ENCODE measurements at regions not wholly inside any gene's neighbourhood (a gene's known extent, or its start where the extent isn't known, plus 50 kb on each side); places are given as distances from the start of the nearest gene placed in this dataset.

GRCh38 chrX:42577936-42578470 is 200.0 kb downstream of the PPP1R2C start (continued):
- TF ChIP-seq CTCF (IDR thresholded peaks at IDR 0.05 in 2 of 3, conservative IDR thresholded peaks at IDR 0.05 in 1 of 3; ENCODE audit: borderline replicate concordance in 1 of 3, insufficient read depth in 1 of 3, low read depth in 2 of 3, low read length in 2 of 3) (no peak), JUND (IDR thresholded peaks at IDR 0.05) (no peak), SP1 (IDR thresholded peaks at IDR 0.05; ENCODE audit: low read depth) (no peak), CBX3 (IDR thresholded peaks at IDR 0.05; ENCODE audit: low read depth) (no peak), ELF1 (IDR thresholded peaks at IDR 0.05; ENCODE audit: borderline replicate concordance, low read depth) (no peak), ZBTB33 (IDR thresholded peaks at IDR 0.05; ENCODE audit: extremely low read depth, insufficient replicate concordance, low read length) (no peak)

GRCh38 chrX:42567268-42567667 is 210.7 kb downstream of the PPP1R2C start:
- Histone ChIP-seq H2AFZ (ENCODE audit: low read depth, low read length, poor library complexity, severe bottlenecking) (no peak overlapping the region), H3K4me2 (ENCODE audit: low read length) (no peak overlapping the region), H3K36me3 (ENCODE audit: control insufficient read depth in 1 of 2, insufficient read depth in 2 of 2, low read length in 2 of 2) (no peaks in the 10 kb centered on the region), H4K20me1 (ENCODE audit: insufficient read depth) (no peaks in the 10 kb centered on the region), H3K27ac (ENCODE audit: low read depth, low read length) (no peak overlapping the region), H3K4me3 (replicated peaks in 1 of 2; ENCODE audit: low read depth in 1 of 2, low read length in 2 of 2) (no peak overlapping the region), H3K27me3 (ENCODE audit: insufficient read depth, low read length) (no peaks in the 10 kb centered on the region), H3K4me1 (ENCODE audit: control insufficient read depth in 1 of 2, insufficient read depth in 2 of 2, low read length in 2 of 2) (no peaks in the 10 kb centered on the region), H3K9ac (ENCODE audit: low read length) (no peak overlapping the region), H3K9me3 (ENCODE audit: control insufficient read depth in 1 of 2, insufficient read depth in 1 of 2, low read depth in 1 of 2, low read length in 2 of 2) (no peaks in the 10 kb centered on the region), H3K79me2 (ENCODE audit: insufficient read depth, low read length) (no peaks in the 10 kb centered on the region), H3K9me2 (ENCODE audit: insufficient read depth) (no peaks in the 10 kb centered on the region)
- RAD21 ChIA-PET (ENCODE audit: low non-redundant PET in 1 of 2, low total read pairs in 2 of 2, uncharacterized antibody in 2 of 2, unreplicated experiment in 2 of 2), result no interaction called here
- POLR2A ChIA-PET, result no interaction called here
- DNase-seq (ENCODE audit: low read depth, low spot score) (no peak), ATAC-seq (no peak)
- intact Hi-C loops (cut with micrococcal nuclease), result no loop called here
- TF ChIP-seq RAD21 (IDR thresholded peaks at IDR 0.05; ENCODE audit: low read depth) (no peak), CEBPB (IDR thresholded peaks at IDR 0.05; ENCODE audit: low read depth) (no peak), ZBTB33 (IDR thresholded peaks at IDR 0.05; ENCODE audit: extremely low read depth, insufficient replicate concordance, low read length) (no peak), SP1 (IDR thresholded peaks at IDR 0.05; ENCODE audit: low read depth) (no peak), SIN3A (IDR thresholded peaks at IDR 0.05; ENCODE audit: low read depth) (no peak), MAX (IDR thresholded peaks at IDR 0.05) (no peak), EZH2phosphoT487 (IDR thresholded peaks at IDR 0.05; ENCODE audit: borderline replicate concordance) (no peak), SRF (IDR thresholded peaks at IDR 0.05; ENCODE audit: low read depth) (no peak), JUND (IDR thresholded peaks at IDR 0.05) (no peak), ATF3 (IDR thresholded peaks at IDR 0.05) (no peak), REST (IDR thresholded peaks at IDR 0.05; ENCODE audit: low read depth) (no peak), CBX3 (IDR thresholded peaks at IDR 0.05; ENCODE audit: low read depth) (no peak), EGR1 (IDR thresholded peaks at IDR 0.05; ENCODE audit: low read depth) (no peak), ELF1 (IDR thresholded peaks at IDR 0.05; ENCODE audit: borderline replicate concordance, low read depth) (no peak)
- CTCF ChIA-PET, result no interaction called here
- no TSS peak for BruUV-seq (replicated peaks)
